Transverse colon (tissue), 4 donors: ENCODE measurements at regions not wholly inside any gene's neighbourhood (a gene's known extent, or its start where the extent isn't known, plus 50 kb on each side); places are given as distances from the start of the nearest gene placed in this dataset.

Experiments used
- DNase-seq: peaks from one replicate; pipeline ENCODE4 v3.0.0-alpha.2; 2019
- H3K27ac ChIP-seq, 4 donors: fragments of 200-600 bp; sonication (generic); 2 replicates each; pipeline ENCODE4 v1.5.1; 2016 to 2018; ENCODE audit warnings: inconsistent platforms in 4 of 4
- H3K27me3 ChIP-seq: fragments of 200-600 bp; sonication (generic); 2 replicates; pipeline ENCODE4 v1.5.1; 2017; ENCODE audit warnings: inconsistent platforms
- H3K36me3 ChIP-seq, 4 donors: fragments of 200-600 bp; sonication (generic); 2 replicates each; pipeline ENCODE4 v1.5.1; 2017 to 2019; ENCODE audit warnings: inconsistent platforms in 4 of 4
- H3K4me1 ChIP-seq, 4 donors: fragments of 200-600 bp; sonication (generic); 2 replicates each; pipeline ENCODE4 v1.5.1; 2017 to 2020; ENCODE audit warnings: inconsistent platforms in 4 of 4
- H3K4me3 ChIP-seq, 4 donors: fragments of 200-600 bp; sonication (generic); 1 replicate in 1 of 4; 2 replicates in 3 of 4; pipeline versions ENCODE4 v1.5.1 to v1.6.1; 2017 to 2019; ENCODE audit warnings: inconsistent platforms in 4 of 4
- H3K9me3 ChIP-seq, 2 donors: fragments of 200-600 bp; sonication (generic); 2 replicates each; pipeline ENCODE4 v1.5.1; 2017 to 2019; ENCODE audit warnings: inconsistent platforms in 2 of 2
- CTCF ChIP-seq, 5 experiments: fragments of 200-600 bp in 3 of 5; fragments of 450-650 bp in 2 of 5; sonication (generic) in 3 of 5; IDR thresholded peaks; 1 replicate in 2 of 5; 2 replicates in 3 of 5; pipeline ENCODE4 v1.5.1; 2016 to 2017; ENCODE audit warnings: antibody characterized with exemption in 5 of 5, inconsistent platforms in 3 of 5, mild to moderate bottlenecking in 2 of 5, moderate library complexity in 1 of 5
- EP300 ChIP-seq: sonication (generic); formaldehyde crosslinking; IDR thresholded peaks from one replicate; pipeline ENCODE4 v1.6.1; 2017; ENCODE audit warnings: antibody characterized with exemption, low read depth
- POLR2A ChIP-seq: fragments of 450-650 bp; IDR thresholded peaks from one replicate; pipeline ENCODE4 v1.6.1; 2016; ENCODE audit warnings: antibody characterized with exemption, mild to moderate bottlenecking, moderate library complexity
- POLR2AphosphoS5 ChIP-seq, 3 donors: sonication (generic); formaldehyde crosslinking; IDR thresholded peaks; one replicate each; pipeline ENCODE4 v1.6.1; 2016; ENCODE audit warnings: antibody characterized with exemption in 3 of 3
- WGBS, 2 donors: methylation state at CpG; one replicate each; pipeline ENCODE4 v1.1.5; 2018; ENCODE audit warnings: low coverage in 1 of 2; 5-methylcytosine and 5-hydroxymethylcytosine counted together
- in situ Hi-C, 4 donors: fragments of 200-750 bp; cut with MboI; loops; one replicate each; pipeline versions ENCODE4 v1.15.0 to v1.15.1; 2017; ENCODE audit warnings: low sequenced_read_pairs in 3 of 4, low pct_ligation_motif_present in 1 of 4, low pct_unique_long_range_greater_than_20kb in 1 of 4
- intact Hi-C: fragments of 100-400 bp; cut with DNase I; formaldehyde crosslinking; loops from one replicate; pipeline ENCODE4 v1.15.1; 2023; ENCODE audit warnings: low total_unique reads

GRCh38 chr3:99246010-99246654 is 344.6 kb upstream of the DCBLD2 start:
- Histone ChIP-seq H3K27ac (no peak overlapping the region), H3K27me3 (no peaks in the 10 kb centered on the region), H3K36me3 (no peaks in the 10 kb centered on the region), H3K9me3 (no peaks in the 10 kb centered on the region), H3K4me1 (peaks cover 4 to 16% (median 6%) of the 10 kb centered on the region in 4 donors), H3K4me3 (no peak overlapping the region)
- TF ChIP-seq EP300: no peak
- in situ Hi-C loops: no loop called here
- intact Hi-C loops: no loop called here
- WGBS, 2 donors: 54 to 57% methylated on average over 2 of the region's 2 CpGs
- no peak for DNase-seq

DNA sequence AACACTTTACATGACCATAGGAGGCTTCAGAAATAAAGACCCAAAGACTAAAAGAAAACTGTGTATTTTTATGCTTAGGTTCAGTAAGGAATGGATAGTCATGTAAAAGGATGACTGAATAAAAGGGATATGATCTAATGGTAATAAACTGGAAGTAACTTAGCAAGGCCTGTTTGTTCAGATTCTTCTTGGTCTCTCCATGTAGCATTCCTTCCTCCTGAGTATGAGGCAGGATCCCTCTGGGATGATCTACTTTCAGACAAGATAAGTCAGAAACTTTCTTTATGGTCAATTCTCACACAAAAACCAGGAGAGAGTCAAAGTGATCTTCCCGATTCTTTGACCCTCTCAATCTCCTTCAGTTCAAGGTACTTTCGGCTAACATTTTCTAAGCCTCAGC is 340.8 kb upstream of the DCBLD2 start:
- in situ Hi-C loops: no loop called here
- intact Hi-C loops: no loop called here
- Histone ChIP-seq H3K4me1 (no peaks in the 10 kb centered on the region), H3K4me3 (no peak overlapping the region), H3K27me3 (no peaks in the 10 kb centered on the region), H3K9me3 (no peaks in the 10 kb centered on the region), H3K36me3 (no peaks in the 10 kb centered on the region), H3K27ac (no peak overlapping the region)
- no peak for DNase-seq
- no peak for TF ChIP-seq CTCF (IDR thresholded peaks at IDR 0.05)
- TF ChIP-seq POLR2A: no peak
- no peak for TF ChIP-seq POLR2AphosphoS5 (IDR thresholded peaks at IDR 0.05)
- TF ChIP-seq EP300: no peak
- 83 to 95% methylated on average over 2 of the region's 2 CpGs for WGBS, 2 donors

DNA sequence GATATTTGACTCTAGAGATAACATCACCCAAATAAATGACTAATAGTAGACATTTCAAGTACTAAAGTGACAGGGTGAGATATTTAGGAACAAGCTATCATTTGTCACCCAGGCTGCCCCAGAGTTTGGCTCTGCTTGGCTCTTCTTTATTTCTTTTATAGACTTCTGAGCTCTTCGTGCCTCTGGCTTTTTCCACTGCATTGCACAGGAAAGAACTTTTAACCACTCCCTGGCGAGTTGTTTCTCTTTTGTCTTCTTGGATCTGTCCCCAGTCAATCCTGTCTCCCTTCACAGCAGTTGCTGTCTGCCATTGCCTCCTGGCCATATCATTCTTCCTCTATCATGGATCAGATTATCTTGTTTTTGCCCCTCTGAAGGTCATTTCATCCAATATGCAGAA is 339.2 kb upstream of the DCBLD2 start:
- Histone ChIP-seq H3K36me3 (no peaks in the 10 kb centered on the region), H3K9me3 (no peaks in the 10 kb centered on the region), H3K4me3 (no peak overlapping the region), H3K27me3 (no peaks in the 10 kb centered on the region), H3K27ac (no peak overlapping the region), H3K4me1 (no peaks in the 10 kb centered on the region)
- no peak for TF ChIP-seq POLR2A
- TF ChIP-seq POLR2AphosphoS5 (IDR thresholded peaks at IDR 0.05): no peak
- TF ChIP-seq EP300: no peak
- no peak for TF ChIP-seq CTCF (IDR thresholded peaks at IDR 0.05)
- no peak for DNase-seq
- in situ Hi-C loops: no loop called here
- WGBS, 2 donors: 34 to 64% methylated on average over 2 of the region's 2 CpGs
- intact Hi-C loops: no loop called here

DNA sequence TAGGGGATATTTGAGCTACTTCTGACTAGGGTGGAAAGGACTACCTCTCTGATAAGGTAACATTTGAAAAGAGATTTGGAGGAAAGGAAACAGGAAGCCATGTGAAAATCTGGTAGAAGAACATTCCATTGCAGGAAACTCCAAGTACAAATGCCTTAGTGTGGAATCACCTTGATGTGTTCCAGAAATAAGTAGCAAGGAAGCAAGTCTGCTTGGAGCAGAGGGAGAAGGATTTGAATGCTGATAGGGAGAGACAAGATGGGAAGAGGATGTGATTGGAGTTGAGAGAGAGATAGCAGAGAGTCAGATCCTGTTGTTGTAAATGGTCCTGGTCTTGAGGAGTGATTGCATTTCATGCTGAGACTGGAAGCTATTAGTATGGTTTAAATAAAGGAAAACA is 335.1 kb upstream of the DCBLD2 start:
- Histone ChIP-seq H3K27ac (no peak overlapping the region), H3K4me1 (no peaks in the 10 kb centered on the region), H3K9me3 (no peaks in the 10 kb centered on the region), H3K4me3 (no peak overlapping the region), H3K27me3 (no peaks in the 10 kb centered on the region), H3K36me3 (no peaks in the 10 kb centered on the region)
- intact Hi-C loops (no loop called here), in situ Hi-C loops (no loop called here)
- TF ChIP-seq POLR2A: no peak
- TF ChIP-seq EP300: no peak
- TF ChIP-seq POLR2AphosphoS5 (IDR thresholded peaks at IDR 0.05): no peak
- no peak for TF ChIP-seq CTCF (IDR thresholded peaks at IDR 0.05)
- no peak for DNase-seq

GRCh38 chr3:99232696-99233095 is 331.2 kb upstream of the DCBLD2 start:
- no peaks in the 10 kb centered on the region for H3K27me3 ChIP-seq
- in situ Hi-C loops: no loop called here
- WGBS, 2 donors: 67% methylated on average over 1 of the region's 1 CpG; no CpG with 5 or more reads in 1 of the 2 donors
- H3K36me3 ChIP-seq: no peaks in the 10 kb centered on the region
- intact Hi-C loops: no loop called here
- no peak overlapping the region for H3K4me3 ChIP-seq
- H3K4me1 ChIP-seq: no peaks in the 10 kb centered on the region
- TF ChIP-seq CTCF (IDR thresholded peaks at IDR 0.05): no peak
- TF ChIP-seq EP300: no peak
- no peak for TF ChIP-seq POLR2A
- TF ChIP-seq POLR2AphosphoS5 (IDR thresholded peaks at IDR 0.05): no peak
- H3K27ac ChIP-seq: no peak overlapping the region
- no peak for DNase-seq
- no peaks in the 10 kb centered on the region for H3K9me3 ChIP-seq
